ENCODE measurements at regions not wholly inside any gene's neighbourhood (a gene's known extent, or its start where the extent isn't known, plus 50 kb on each side); places are given as distances from the start of the nearest gene placed in this dataset.
"Not testable (repeated sequence)": the region's sequence is repeated elsewhere in the genome, so short reads cannot be mapped to it uniquely, and the experiment has no call there.

DNA sequence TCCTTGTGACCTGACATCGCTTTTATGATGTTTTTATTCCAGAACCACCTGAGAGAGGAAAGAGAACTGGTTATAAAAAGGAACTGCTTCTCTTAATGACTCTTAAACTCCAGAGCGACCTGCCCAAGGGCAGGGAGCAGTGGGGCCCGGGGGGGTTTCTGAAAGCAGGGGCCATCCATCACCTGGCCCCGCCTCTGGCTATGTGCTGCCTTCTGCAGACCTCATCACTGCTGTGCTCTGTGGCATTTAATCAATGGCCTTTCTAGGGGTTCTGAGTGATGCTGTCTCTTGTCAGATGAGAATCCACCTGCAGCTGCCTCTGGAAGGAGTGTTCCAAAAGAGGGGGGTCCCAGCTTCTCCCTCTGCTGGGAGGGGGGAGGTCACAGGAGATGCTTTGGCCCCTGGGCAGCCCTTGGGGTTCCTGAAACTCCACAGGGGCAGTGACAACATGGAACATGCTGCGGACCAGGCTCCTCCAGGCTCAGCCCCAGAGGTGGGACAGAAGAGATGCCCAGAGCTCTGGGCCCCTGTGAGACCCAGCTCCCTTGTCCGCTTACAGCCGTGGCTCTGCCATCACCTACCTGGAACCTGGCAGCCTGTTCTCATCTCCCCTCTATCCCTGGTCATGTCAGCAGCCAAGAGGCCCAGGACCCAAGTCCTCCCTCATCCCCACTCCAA is 177.1 kb upstream of the SULF2 start:
- no peak for DNase-seq (ENCODE audit: low read depth)

DNA sequence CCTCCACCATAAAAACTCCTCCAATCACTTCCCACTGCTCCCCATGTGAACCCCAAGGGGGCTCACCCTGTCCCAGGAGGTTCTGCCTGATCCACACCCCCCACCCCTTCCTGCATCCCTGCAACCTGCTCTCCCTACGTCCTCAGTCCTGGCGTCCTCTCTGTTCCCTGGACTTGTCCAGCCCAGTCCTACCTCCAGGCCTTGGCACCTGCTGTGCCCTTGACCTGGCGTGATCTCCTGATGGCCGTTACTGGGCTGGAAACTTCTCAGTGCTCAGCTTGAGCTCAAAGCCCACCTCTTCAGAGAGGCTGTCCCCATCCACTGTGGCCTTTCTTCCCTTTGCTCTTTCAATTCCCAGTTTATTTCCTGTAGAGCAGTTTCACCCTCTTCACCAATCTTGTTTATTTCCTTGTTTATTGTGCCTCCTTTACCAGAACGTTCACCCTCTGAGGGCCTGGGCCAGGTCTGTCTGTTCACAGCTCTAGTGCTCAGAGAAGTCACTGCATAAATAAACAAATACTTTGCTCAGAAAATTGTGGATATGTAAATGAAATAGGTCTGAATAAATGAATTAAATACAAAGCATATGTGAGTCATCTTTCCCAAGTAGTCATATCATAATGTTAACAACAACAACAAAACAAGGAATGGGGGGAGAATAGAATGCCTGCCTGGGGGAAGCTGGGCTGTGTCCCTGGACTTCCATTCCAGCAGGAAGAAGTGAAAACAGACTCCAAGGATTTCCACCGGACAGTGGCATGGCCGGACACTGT is 175.7 kb upstream of the SULF2 start:
- DNase-seq (ENCODE audit: low read depth), result no peak

DNA sequence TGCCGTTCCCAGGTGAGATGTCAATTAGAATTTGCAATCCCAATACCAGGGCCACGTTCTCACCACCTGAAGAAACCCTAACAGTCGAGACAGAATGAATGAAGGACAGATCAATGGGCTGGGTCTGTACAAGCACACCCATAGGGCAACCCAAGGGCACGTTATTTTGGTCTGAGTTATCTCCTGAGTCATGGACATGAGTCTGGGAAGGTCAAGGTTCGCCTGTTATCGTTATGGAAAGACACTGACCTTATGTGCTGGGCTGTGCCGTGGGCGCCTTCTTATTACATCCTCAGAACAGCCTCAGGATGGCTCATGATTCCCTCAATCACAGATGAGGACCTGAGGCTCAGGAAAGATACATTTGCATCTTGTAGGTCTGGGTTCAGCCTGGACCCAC is 175.0 kb upstream of the SULF2 start:
- no peak for DNase-seq (ENCODE audit: low read depth)

DNA sequence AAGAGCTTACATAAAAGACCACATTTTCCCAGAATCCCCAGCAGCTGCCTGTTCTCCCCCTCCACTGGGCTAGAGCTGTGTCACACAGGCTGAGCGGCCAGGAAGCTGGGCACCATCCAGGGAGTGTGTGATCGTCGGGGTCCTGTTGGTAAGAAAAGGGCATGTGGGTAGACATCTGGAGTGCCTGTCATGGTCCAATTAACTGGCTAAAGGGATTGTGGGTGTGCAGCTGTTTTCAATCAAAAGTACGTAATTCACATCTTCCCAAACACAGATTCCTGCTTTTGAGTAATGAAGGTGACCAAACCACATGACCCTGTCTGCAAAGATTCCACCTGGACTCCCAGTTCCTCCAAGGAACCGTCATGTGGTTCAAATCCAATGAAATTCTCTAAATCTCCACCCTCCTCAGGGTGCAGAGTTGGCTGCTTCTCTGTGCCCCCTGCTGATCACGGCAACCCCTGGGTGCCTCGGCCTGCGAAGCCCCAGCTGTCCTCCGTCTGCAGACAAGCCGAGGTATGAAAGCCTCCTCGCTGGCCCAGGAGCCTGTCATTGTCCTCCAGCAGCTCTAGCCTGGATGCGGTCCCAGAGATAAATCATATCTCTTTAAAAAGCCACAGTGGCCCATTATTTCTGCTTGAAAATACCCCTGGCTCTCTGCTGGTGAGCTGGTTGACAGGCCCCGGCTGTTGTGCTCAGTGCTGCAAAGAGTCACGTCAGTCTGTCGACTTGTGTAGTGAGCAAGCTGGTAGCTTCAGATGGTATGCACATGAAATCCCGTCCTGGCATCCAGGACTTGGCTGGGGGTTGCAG is 172.9 kb upstream of the SULF2 start:
- DNase-seq (ENCODE audit: low read depth), result not testable (repeated sequence)

DNA sequence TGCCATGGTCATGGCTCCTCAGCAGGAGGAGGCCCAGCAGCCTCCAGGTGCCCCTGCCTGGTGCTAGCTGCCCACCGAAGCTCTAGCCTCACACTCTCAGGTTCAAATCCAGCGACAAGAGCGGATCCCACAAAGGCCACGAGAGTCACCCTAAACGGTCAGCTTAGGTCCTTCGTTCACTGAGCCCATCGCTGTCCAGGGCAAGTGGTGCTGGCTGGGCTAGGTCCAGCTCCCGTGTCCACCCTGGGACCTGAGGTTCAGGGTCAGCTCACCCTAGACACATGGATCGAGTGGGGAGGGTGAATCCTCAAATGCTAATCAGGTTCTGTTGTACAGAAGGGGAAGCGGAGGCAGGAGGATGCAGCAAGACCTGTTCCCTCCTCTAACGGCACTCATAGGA is 171.9 kb upstream of the SULF2 start:
- no peak for DNase-seq (ENCODE audit: low read depth)

DNA sequence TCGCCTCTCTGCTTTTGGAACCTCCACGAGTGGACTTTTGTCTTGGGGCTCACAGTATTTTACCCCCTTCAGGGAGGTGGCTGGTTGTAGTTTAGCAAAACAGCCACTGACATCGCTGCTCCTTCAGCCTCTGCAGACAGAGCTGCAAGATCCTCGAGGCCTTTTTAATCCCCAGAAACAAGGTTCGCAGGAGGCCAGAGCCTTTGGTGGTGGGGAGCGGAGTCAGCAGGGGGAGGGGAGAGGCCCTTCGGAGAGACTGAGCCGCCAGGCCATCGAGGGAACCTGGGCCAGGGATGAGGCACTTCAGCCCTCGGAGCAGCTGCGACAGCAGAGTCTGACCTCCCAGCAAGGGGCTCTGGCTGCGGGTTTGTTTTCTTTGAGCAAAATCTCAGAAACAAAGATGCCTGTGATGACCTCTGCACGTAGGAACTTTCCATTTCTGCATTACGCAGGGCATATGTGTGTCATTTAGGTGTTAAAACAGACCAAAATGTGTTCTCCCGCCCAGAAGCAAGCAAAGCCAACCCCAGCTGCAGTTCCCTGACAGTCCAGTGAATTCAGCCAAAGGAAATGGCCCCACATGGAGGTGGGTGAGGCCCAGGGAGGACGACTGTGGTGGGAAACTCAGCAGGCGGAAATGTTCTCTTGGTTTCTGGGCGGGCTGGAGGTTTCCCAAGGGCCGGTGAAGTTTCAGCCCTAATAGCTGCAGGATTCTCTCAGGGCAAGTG is 171.2 kb upstream of the SULF2 start:
- DNase-seq (ENCODE audit: low read depth), result no peak

DNA sequence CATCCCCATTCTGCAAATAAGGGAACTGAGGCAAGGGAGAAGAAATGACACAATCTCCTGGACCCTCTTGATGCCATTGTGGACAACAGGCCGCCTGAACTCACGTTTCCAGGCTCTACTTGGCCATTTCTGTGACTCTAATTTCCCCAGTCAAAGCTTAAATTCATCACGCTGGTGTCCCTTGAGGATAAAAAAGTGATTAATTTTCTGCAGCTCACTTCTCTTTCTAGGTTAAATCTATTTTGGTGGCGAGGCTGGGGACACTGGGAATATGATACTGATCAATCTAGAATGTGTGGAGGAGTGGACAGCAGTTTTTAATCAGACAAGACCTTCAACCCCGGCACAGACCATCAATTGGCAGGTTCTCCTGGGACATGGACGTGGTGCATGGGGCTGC is 168.2 kb upstream of the SULF2 start:
- DNase-seq (ENCODE audit: low read depth), result no peak

DNA sequence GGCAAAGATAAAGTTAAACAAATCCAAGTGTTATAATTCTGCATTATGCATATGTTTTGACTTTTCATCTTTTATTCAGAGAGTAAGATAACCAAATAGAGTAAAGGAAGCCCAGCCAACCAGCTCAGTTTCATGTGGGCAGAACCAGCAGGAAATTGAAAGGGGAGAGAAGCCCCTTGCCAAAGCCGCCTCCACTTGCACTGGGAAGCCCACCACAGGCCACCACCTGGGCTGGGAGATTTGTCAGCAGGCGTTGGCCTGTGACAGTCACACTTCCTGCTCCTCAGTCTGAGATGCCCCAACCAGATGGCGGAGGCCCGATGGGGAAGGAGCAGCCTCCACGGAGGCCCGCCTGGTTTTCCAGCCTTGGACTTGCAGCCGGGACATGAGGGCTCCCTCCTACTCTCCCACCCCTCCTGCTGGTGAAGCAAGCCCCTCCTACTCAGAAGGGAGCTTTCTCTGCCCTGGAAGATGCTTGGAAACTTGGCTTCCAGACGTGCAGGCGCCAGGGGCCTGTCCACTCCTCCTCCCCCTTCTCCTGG is 166.8 kb upstream of the SULF2 start:
- no peak for DNase-seq (ENCODE audit: low read depth)

DNA sequence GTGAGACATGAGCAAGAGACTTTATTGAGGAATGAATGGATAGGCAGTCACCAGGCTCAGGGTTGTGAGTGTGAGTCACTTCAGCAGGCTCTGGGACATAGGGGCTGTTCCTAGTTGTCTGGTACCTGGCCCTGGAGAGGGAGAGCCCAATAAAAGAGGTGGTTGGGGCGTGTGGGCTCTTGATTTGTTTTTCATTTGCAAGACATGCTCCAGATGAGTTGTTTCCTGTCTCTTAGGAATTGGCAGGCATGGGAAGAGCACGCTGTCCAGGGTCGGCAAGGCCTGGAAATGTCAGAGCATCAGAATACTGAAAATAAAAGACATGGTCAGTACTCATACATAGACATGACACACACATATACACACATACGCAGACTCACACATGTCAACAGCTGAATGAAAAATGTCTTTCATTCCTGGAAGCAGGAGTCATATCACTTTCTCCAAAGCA is 166.3 kb upstream of the SULF2 start:
- no peak for DNase-seq (ENCODE audit: low read depth)

DNA sequence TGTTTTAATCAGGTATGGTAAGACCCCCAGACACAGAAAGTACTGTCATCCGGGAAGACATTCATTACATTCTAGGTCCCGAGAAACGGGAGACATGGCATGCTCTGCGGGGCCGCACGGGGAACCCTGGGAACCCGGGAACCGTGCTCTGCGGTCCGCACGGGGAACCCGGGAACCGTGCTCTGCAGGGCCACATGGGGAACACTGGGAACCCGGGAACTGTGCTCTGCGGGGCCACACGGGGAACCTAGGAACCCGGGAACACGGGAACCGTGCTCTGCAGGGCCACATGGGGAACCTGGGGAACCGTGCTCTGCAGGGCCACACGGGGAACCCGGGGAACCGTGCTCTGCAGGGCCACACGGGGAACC is 165.6 kb upstream of the SULF2 start:
- DNase-seq (ENCODE audit: low read depth), result no peak

DNA sequence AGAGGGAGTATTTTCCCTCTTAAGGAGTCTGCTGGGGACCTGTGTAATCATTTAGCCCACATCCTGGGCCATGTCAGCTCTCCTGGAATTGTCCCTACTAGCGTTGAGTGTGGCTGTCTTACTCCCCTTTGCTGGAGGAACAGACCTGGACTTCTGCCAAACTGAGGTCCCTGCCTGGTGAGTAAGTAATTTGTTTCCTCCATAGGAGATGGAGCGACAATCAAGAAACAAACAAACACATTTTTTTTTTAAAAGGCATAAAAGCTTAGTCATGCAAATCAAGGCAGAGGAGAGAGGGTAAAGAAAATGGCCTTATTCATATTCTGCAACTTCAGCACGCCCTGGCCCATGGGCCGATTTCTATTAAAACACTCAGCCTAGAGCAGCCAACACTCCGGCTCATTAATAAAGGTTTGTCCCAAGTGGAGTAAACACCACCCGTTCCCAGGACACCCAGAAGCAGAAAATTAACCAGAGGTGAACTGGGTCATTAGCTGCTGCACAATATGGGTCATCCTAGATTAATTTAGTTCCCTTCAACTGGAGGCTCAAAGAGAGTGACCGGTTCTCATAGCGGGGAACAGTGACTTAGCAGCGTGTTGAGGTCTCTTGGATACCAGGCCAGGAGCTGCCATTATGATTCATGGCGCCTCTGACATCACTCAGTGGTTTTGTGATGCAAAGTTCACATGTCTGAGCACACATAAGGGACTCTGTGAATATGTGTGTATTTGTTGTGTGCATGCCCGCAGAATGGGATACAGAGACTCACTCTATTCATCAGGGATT is 165.0 kb upstream of the SULF2 start:
- no peak for DNase-seq (ENCODE audit: low read depth)

DNA sequence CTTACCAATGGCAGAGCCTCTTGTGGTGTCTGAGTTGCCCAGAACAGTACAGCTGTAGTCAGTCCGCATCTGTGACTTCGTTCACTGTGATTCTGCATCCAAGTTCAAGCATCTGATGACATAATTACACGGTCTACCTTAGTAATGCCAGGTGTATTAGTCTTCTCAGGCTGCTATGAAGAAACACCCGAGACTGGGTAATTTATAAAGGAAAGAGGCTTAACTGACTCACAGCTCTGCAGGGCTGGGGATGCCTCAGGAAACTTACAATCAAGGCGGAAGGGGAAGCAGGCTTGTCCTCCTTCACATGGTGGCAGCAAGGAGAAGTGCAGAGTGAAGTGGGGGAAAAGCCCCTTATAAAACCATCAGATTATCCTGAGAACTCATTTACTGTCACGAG is 163.9 kb upstream of the SULF2 start:
- no peak for DNase-seq (ENCODE audit: low read depth)

DNA sequence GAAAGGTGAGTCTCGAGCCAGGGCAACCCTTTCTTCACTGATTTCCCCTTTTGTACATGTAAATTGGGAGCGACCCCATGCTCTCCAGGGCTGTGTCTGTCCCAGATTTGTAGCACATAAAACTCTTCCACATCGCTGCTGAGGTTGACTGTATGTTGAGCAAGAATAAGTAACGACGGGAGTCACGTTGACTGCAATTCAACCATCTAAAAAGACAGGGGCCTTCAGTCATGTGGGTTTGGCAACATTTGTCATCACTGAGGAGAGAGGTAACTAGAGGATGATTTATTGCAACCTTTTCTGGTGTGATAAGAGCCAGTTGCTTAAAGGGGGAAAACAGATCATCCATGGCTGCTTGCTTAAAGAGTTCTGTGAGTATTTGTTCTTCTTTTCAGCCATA is 159.4 kb upstream of the SULF2 start:
- DNase-seq (ENCODE audit: low read depth), result no peak

DNA sequence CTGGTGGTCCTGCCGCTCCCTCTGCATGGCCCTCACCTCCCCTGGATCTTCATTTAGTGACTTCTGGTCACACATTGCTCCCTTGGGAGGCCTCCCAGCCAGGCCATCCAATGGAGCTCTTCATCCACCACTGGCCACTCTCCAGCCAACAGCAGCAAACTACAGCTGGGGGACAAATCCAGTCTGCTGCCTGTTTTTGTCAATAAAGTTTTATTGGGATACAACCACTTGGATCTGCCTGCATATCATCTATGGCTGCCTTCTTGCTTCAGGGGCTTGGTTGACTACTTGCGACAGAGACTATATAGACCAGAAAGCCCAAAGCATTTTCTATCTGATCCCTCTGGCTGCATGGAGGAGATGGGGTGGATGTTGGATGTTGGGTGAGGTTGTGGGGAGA is 156.6 kb upstream of the SULF2 start:
- no peak for DNase-seq (ENCODE audit: low read depth)

DNA sequence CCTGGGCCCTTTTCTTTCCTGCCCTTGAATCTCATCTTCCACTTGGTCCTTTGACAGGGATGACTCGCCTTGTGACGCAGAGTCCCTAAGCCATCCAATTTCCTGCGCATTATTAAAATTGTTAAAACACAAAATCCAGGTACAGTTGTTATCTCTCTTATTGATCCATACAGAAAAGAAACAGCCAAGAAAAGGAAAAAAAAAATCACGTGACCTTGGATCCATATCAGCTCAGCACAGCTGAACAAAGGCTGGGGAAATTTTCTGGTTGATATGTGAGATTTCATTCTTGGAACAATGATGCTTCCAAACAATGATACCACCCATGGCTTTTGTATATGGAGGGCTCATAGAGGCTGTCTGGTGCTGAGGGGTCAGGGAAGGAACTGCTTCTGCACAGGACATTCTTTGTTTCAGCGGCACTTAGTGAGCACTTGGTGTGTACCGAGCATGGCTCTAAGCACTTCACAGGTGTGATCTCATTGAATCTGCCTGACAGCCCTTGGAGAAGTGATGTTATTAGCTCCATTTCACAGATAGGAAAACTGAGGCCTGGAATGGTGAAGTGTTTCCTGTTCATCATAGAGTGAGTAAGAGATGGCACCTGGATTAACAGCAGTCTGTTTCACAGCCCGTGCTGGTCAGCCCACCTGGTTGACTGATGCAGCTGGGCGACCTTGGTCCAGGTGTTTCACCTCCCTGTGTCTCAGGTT is 155.0 kb upstream of the SULF2 start:
- DNase-seq (ENCODE audit: low read depth), result no peak

DNA sequence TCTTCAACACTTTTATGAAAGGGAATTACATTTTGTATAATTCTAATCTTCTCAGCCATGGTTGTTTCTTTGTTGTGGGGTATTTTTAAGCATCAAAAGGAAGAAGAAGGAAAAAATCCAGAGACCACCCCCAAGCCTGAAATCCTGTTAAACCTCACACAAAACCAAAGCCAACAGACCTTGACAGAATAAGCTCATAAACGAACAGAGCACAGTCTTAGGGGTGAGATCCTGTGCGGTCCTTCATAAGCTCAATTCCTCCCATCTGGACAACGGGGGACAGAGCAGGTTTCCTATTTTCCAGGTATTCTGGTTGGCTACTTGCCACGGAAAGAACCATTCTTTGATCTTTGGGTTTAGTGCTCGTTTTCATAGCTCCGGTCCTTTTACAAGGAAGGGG is 151.3 kb upstream of the SULF2 start:
- no peak for DNase-seq (ENCODE audit: low read depth)

DNA sequence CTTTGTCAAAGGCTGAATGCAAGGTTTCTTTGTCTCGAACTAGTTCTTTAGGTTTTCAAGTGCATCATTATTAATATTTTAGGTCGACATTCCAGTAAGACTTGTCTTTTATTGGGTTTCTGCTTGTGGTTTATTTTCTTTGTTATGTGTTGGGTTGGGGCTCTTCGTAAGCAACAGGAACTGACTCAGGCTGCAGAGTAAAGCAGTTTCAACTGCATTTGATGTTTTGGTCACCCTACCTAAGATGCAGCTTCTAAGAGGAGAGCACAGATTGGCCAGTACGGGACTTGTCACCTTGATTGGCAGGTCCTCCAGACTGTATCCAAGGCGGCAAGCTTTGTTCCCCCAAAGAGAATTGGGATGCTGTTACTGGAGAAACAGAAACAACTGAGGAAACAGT is 149.5 kb upstream of the SULF2 start:
- no peak for DNase-seq (ENCODE audit: low read depth)

DNA sequence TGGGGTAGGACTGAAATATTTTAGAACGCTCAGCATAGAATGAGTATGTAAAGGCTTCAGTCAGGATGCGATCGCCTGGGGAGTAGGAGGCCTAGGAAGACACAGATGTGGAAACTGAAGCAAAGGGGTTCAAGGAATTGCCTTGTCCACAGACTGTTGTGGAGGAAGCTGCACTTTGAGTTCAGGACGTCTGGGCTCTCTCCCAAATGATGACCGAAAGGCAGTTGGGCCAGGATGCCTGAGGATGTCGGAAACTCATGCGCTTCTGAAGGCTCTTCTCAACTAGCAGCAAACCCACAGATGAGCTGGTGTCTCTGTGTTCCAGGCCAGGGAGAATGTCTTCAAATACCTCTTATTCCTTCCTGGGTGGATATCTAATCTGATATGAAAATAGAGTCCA is 146.2 kb upstream of the SULF2 start:
- no peak for DNase-seq (ENCODE audit: low read depth)

DNA sequence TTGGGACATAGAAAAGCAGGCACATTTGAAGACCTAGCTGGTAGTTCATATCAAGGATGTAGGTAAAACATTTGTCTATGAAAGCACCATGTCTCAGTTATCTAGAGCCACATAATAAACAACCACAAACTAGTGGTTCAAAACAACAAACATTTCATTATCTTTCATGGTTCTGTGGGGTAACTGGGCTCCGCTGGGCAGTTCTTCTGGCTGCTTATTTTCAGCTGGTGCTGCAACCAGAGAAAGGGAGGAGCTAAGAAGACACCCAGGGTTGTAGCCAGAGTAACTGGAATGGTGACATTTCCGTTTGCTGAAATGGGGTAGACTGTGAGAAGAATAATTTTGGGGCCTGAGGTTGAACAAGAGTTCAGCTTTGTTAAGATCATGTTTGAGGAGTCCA is 145.7 kb upstream of the SULF2 start:
- no peak for DNase-seq (ENCODE audit: low read depth)

DNA sequence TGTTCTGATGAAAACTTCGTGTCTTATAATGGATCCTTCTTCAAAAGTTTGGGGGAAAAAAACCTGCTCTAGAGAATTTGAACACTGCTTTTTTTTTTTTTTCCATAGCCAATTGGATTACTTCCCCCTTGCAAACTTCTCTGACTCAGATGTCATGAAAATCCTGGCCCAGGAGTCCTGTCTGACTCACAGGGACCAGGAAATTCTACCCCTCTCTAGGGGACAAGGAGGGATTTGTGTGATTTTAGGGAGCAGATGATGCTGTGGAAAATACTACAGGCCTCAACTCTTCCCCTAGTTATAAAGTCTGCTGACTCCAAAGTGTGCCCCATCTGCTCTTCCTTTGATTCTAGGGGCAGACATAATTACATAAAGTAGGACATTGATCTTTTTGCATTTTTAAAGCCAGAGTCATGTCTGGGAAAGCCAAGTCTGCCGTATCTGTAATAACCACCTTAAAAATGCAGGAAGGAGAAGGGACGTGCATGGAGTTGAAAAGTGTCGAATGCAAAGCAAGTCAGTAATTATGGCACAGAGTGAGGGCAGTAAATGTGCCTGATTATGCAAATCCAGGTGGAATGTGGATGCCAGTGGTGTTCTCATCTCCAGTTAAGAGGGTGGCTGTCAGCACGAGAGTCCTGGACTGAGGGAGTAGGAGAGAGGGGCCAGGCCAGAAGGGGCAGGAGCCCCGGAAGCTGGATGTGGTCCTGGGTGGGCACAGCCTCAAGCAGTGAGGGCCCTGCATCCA is 144.3 kb upstream of the SULF2 start:
- peak; percentile 96 for DNase-seq (ENCODE audit: low read depth)

Data from stromal cell of bone marrow (primary cell).